BJ (cell line): ENCODE measurements at regions not wholly inside any gene's neighbourhood (a gene's known extent, or its start where the extent isn't known, plus 50 kb on each side); places are given as distances from the start of the nearest gene placed in this dataset.

Experiments used
- CTCF ChIA-PET: fragments of 350-600 bp; formaldehyde crosslinking; extraction: SDS; loops from one replicate; lab custom pipeline; 2021; ENCODE audit warnings: antibody characterized with exemption, inconsistent platforms; lab: Yijun Ruan, JAX
- POLR2A ChIA-PET: fragments of 300-600 bp; sonication (Branson Sonifier 250); formaldehyde crosslinking; extraction: SDS; loops from one replicate; lab custom pipeline; 2021; ENCODE audit warnings: antibody characterized with exemption; lab: Charles Lee
- DNase-seq: peaks from one replicate; pipeline ENCODE4 v3.0.0-alpha.2; 2011; ENCODE audit warnings: low read depth
- H3K27me3 ChIP-seq: 2 replicates; pipeline ENCODE4 v1.6.0; 2011; ENCODE audit warnings: low read length; ENCODE audit not compliant: control insufficient read depth, insufficient read depth
- H3K36me3 ChIP-seq: 2 replicates; pipeline ENCODE4 v1.5.1; 2011; ENCODE audit warnings: low read length; ENCODE audit not compliant: control insufficient read depth, insufficient read depth
- H3K4me3 ChIP-seq: 2 replicates; pipeline ENCODE4 v1.5.1; 2011; ENCODE audit warnings: low read depth, mild to moderate bottlenecking, control low read depth, low read length
- CTCF ChIP-seq: IDR thresholded peaks from 2 replicates; pipeline ENCODE4 v1.5.1; 2011; ENCODE audit warnings: low read depth, mild to moderate bottlenecking, control low read depth, inconsistent platforms, low read length, moderate library complexity; ENCODE audit not compliant: insufficient read depth

GRCh38 chr6:139972116-139972515, 597.7 kb upstream of the CITED2 start:
- Histone ChIP-seq H3K4me3 (no peak overlapping the region), H3K36me3 (no peaks in the 10 kb centered on the region), H3K27me3 (no peaks in the 10 kb centered on the region)
- DNase-seq, result no peak
- POLR2A ChIA-PET, result no interaction called here
- no peak for TF ChIP-seq CTCF
- CTCF ChIA-PET, result interaction anchor here (1.2 kb wide), 1 partner anchor 9 kb away, joined by 3 read pairs; no protein-coding TSS in a partner anchor

- CTCF ChIA-PET, result interaction anchor here (0.7 to 1.2 kb wide), 2 partner anchors 12 to 606 kb away, joined by 3 to 4 read pairs; no protein-coding TSS in a partner anchor
- Histone ChIP-seq H3K36me3 (no peaks in the 10 kb centered on the region), H3K4me3 (no peak overlapping the region), H3K27me3 (no peaks in the 10 kb centered on the region)
- POLR2A ChIA-PET, result interaction anchor here (0.7 kb wide), 2 partner anchors 26 to 108 kb away, joined by 5 to 22 read pairs; no protein-coding TSS in a partner anchor
- no peak for TF ChIP-seq CTCF
- no peak for DNase-seq
These were observed 596.1 kb upstream of the CITED2 start for GRCh38 chr6:139970591-139970991.

- DNase-seq, result no peak
- ChIA-PET POLR2A (interaction anchor here (0.5 kb wide), 1 partner anchor 26 kb away, joined by 3 read pairs; no protein-coding TSS in a partner anchor), CTCF (no interaction called here)
- no peak for TF ChIP-seq CTCF
- Histone ChIP-seq H3K27me3 (no peaks in the 10 kb centered on the region), H3K4me3 (no peak overlapping the region), H3K36me3 (no peaks in the 10 kb centered on the region)
These were observed 593.0 kb upstream of the CITED2 start for GRCh38 chr6:139967497-139967896.

GRCh38 chr6:139965393-139965792, 590.9 kb upstream of the CITED2 start:
- TF ChIP-seq CTCF, result no peak
- H3K27me3 ChIP-seq, result no peaks in the 10 kb centered on the region
- ChIA-PET CTCF (interaction anchor here (0.7 kb wide), 1 partner anchor 14 kb away, joined by 4 read pairs; no protein-coding TSS in a partner anchor), POLR2A (no interaction called here)
- no peak for DNase-seq
- no peak overlapping the region for H3K4me3 ChIP-seq
- H3K36me3 ChIP-seq, result no peaks in the 10 kb centered on the region

- CTCF ChIA-PET, result no interaction called here
These were observed 590.3 kb upstream of the CITED2 start for GRCh38 chr6:139964737-139965136.

More at GRCh38 chr6:139964737-139965136, 590.3 kb upstream of the CITED2 start:
- TF ChIP-seq CTCF, result no peak
- no peak for DNase-seq
- no peak overlapping the region for H3K4me3 ChIP-seq
- no peaks in the 10 kb centered on the region for H3K27me3 ChIP-seq
- POLR2A ChIA-PET, result no interaction called here
- no peaks in the 10 kb centered on the region for H3K36me3 ChIP-seq
